Ovary (tissue), 3 donors: ENCODE measurements at regions not wholly inside any gene's neighbourhood (a gene's known extent, or its start where the extent isn't known, plus 50 kb on each side); places are given as distances from the start of the nearest gene placed in this dataset.

ENCODE experiments used
- CTCF ChIP-seq, 3 donors: fragments of 450-650 bp in 2 of 3; fragments of 200-600 bp in 1 of 3; IDR thresholded peaks; one replicate each; pipeline versions ENCODE4 v1.5.1 to v1.8.0; 2016 to 2022; ENCODE audit warnings: antibody characterized with exemption in 3 of 3, mild to moderate bottlenecking in 1 of 3
- POLR2A ChIP-seq: fragments of 450-650 bp; IDR thresholded peaks from one replicate; pipeline ENCODE4 v1.6.1; 2017; ENCODE audit warnings: antibody characterized with exemption, mild to moderate bottlenecking, moderate library complexity
- donor health status: DM: no; HTN: no; CAD: no.

GRCh38 chr18:46213295-46213694 lies 109.1 kb downstream of the HAUS1 start:
- TF ChIP-seq CTCF (IDR thresholded peaks at IDR 0.05) (no peak), POLR2A (no peak)
